AG09319 (cell line): ENCODE measurements at regions not wholly inside any gene's neighbourhood (a gene's known extent, or its start where the extent isn't known, plus 50 kb on each side); places are given as distances from the start of the nearest gene placed in this dataset.

Experiments
- DNase-seq: peaks from one replicate; pipeline ENCODE4 v3.0.0-alpha.2; 2010; ENCODE audit warnings: low read depth; ENCODE audit errors: extremely low read depth
- TF ChIP-seq, protein P1 (sequence below): IDR thresholded peaks from 2 replicates; pipeline ENCODE4 v1.5.1; 2011; ENCODE audit warnings: low read depth, mild to moderate bottlenecking, inconsistent platforms, low read length, moderate library complexity

- TF ChIP-seq, protein P1, sequence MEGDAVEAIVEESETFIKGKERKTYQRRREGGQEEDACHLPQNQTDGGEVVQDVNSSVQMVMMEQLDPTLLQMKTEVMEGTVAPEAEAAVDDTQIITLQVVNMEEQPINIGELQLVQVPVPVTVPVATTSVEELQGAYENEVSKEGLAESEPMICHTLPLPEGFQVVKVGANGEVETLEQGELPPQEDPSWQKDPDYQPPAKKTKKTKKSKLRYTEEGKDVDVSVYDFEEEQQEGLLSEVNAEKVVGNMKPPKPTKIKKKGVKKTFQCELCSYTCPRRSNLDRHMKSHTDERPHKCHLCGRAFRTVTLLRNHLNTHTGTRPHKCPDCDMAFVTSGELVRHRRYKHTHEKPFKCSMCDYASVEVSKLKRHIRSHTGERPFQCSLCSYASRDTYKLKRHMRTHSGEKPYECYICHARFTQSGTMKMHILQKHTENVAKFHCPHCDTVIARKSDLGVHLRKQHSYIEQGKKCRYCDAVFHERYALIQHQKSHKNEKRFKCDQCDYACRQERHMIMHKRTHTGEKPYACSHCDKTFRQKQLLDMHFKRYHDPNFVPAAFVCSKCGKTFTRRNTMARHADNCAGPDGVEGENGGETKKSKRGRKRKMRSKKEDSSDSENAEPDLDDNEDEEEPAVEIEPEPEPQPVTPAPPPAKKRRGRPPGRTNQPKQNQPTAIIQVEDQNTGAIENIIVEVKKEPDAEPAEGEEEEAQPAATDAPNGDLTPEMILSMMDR = no peak
- no peak for DNase-seq
Observed at GRCh38 chr6:87971605-87972262, 75.9 kb upstream of the SPACA1 start.

- TF ChIP-seq, protein P1 = no peak
- DNase-seq = no peak
Observed at GRCh38 chr6:87968435-87969278, 79.0 kb upstream of the SPACA1 start.

- TF ChIP-seq, protein P1 = no peak
- DNase-seq = no peak
Observed at GRCh38 chr6:87965806-87966205, 81.8 kb upstream of the SPACA1 start.

GRCh38 chr6:87959083-87959482 lies 88.6 kb upstream of the SPACA1 start:
- TF ChIP-seq, protein P1 = no peak
- DNase-seq = no peak

DNA sequence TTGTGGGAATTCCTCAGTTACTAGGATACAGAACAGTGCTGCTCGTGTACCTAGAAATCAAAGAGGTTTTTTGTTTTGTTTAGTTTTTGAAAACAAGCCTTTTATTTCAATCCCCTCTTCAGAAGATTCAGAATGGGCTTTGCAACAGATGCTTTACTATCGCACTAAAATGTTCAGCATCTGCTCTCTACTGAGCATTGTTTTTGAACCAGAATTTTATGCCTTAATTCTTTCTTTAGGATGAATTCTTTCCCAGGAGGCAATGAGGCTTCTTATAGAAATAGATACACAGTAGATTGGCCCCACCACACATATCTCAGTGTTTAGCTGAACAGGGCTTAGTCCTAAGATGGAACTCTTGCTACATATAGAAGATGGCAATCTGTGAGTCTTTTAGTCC lies 95.9 kb upstream of the SPACA1 start:
- TF ChIP-seq, protein P1 = no peak
- DNase-seq = no peak

- DNase-seq = no peak
- TF ChIP-seq, protein P1 = no peak
Observed at GRCh38 chr6:87950614-87951013, 97.0 kb upstream of the SPACA1 start.

GRCh38 chr6:87949194-87949593 lies 98.4 kb upstream of the SPACA1 start:
- TF ChIP-seq, protein P1 = no peak

More at GRCh38 chr6:87949194-87949593, 98.4 kb upstream of the SPACA1 start:
- no peak for DNase-seq
